Left renal pelvis (tissue), 4 donors: ENCODE measurements at regions not wholly inside any gene's neighbourhood (a gene's known extent, or its start where the extent isn't known, plus 50 kb on each side); places are given as distances from the start of the nearest gene placed in this dataset.
"Not testable (repeated sequence)": the region's sequence is repeated elsewhere in the genome, so short reads cannot be mapped to it uniquely, and the experiment has no call there.

Source experiments
- DNase-seq, 4 donors: peaks; one replicate each; pipeline ENCODE4 v3.0.0-alpha.2; 2013; ENCODE audit warnings: low read depth in 4 of 4, low spot score in 3 of 4

DNA sequence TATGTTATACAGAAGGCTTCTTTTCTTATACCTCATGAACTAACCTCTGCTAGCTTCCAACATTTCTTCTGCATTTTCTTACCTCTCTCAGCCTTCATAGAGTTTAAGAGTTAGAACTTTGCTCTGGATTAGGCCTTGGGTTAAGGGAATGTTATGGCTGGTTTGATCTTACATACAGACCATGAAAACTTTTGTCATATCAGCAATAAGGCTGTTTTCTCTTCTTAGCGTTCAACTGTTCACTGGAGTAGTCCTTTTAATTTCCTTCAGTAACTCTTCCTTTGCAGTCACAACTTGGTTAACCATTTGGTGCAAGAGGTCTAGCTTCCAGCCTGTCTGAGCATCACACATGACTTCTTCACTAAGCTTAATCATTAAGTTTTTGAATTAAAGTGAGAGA, 329.0 kb upstream of the CCNG1 start:
- no peak for DNase-seq

DNA sequence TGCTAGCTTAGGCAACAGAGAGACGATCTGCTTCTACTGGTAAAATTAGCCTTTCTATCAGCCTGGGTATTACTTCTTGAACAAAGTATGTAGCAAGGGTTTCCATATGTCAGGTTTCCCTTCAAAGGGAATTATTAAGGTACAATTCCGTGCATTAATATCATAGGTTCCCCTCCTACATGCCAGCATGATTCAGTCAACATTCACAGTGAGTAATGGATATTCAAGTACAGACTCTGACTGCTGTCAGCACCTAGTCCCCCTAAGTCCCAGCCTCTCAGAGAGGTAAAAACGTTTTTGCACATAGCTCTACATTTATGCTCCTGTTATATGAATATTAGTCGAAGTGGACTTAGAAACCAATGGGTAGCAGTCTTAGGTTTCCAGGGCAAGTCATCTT, 322.4 kb upstream of the CCNG1 start:
- no peak for DNase-seq

GRCh38 chr5:163116618-163117017, 320.8 kb upstream of the CCNG1 start:
- not testable (repeated sequence) for DNase-seq

DNA sequence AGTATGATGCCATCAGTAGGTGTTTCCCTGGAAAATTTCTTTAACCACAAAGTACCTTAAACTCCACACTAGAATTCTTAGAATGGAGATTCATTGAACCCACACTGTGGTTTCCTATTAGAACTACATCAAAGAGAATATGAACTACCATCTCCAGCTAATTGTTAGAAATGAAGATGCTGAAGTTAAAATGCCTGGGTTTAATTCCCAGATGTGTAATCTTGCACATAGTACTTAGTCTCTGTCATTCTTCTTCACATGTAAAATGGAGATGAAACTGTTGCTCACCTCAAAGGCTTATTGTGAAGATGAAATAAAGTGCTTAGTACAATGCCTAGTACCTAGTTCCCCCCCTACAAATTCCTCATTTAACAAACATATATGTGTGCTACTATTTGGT, 303.3 kb upstream of the CCNG1 start:
- no peak for DNase-seq

GRCh38 chr5:163135849-163136248, 301.5 kb upstream of the CCNG1 start:
- no peak for DNase-seq

DNA sequence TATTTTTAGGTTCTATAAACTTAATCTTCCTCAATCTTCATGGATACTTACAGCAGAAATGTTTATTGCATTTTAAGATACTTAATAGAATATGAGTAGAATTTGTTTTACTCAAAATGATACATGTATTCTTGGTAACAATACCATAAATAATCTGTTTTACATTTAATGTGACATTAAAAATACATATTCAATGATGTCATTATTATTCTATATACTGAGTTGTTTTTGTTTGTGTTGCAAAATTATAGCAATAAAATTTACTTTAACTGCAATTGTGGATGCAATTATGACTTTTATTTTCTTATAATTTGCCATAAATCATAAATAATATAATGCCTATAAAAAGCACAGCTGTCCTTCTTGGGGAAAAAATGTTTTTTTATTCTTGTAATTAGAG, 275.9 kb upstream of the CCNG1 start:
- no peak for DNase-seq

DNA sequence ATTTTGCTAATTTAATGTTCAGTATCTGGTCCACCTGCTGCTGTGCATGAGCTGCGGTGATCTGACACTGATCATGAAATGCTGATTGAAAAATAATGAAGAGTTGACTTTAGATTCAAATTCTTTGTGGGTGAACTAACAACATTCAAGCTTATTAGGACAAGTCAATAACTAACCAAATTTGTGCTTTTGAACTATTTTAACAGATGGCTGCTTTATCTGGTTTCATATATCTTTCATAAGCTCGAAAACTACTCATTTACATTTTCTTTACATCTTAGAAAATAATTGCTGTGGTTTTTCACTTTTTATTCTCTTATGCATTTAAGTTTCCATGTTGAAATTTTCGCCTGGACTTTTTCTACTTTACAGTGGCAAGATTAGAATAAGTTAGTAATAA, 274.8 kb upstream of the CCNG1 start:
- no peak for DNase-seq

- DNase-seq, result no peak
These were observed 273.5 kb upstream of the CCNG1 start for GRCh38 chr5:163163858-163164257.

DNA sequence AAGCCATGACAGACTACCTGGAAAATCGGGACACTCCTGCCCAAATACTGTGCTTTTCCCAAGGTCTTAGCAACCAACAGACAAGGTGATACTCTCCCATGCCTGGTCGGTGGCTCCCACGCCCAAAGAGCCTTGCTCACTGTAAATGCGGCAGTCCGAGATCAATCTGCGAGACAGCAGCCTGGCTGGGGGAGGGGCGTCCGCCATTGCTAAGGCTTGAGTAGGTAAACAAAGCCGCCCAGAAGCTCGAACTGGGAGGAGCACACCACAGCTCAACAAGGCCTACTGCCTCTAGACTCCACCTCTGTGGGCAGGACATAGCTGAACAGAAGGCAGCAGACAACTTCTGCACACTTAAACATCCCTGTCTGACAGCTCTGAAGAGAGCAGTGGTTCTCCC, 272.1 kb upstream of the CCNG1 start:
- DNase-seq, result no peak

GRCh38 chr5:163170161-163170560, 267.2 kb upstream of the CCNG1 start:
- DNase-seq, result not testable (repeated sequence)

DNA sequence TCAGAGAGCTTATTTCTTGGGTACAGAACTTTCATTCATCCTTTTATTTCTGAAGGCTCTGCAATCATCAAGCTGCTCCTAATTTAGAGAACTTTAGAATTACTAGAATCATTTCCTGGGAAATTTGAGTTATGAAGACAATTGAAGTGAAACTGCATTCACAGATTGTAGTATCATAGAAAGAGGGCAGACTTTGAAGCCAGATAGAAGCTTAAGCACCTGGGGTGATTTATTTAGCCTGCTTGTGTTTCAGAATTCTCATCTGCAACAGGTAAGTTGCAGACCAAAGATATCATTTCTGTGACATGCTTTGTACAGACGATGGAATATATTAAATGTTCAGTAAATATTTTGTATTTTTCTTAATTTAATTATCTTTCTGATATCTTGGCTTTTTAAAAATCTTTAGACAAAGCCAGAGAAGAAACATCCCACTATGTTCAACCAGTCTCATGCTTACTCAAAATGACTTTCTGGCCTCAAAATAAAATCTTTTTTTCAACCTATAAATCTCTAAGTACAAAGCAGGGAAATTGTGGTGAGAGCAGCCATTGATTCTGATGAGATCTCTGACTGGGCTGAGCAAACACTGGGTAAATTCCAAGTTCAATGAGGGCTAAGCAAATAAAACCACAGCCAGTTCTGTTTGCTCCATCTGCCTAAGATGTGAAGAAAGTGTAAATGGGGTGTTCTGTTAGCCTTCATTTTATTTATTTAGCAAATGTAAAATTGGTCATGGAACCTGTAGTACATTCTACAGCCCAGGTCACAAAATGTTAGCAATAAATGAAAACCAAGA, 264.7 kb upstream of the CCNG1 start:
- DNase-seq, result no peak

- DNase-seq, result no peak
These were observed 259.4 kb upstream of the CCNG1 start for GRCh38 chr5:163177971-163178370.

GRCh38 chr5:163185315-163185714, 252.1 kb upstream of the CCNG1 start:
- no peak for DNase-seq

- DNase-seq, result no peak
These were observed 248.3 kb upstream of the CCNG1 start for GRCh38 chr5:163189023-163189553.

DNA sequence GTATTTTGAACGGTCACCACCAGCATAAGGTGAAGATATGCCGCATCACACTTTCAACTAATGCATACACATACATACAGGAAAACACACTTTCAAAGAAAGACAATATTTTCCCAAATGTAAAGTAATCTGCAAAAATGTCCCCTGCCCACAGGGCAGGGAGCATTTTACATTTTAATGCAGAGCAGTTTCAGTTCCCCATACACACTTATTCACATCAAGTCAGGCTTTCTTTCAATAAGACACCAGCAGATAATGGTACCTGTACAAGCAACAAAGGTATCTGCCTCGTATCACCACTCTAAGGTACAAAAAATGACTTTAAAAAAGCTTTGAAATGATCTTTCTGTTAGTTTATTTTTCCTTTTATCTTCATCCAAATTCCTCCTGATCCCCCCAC, 247.1 kb upstream of the CCNG1 start:
- DNase-seq, result no peak

DNA sequence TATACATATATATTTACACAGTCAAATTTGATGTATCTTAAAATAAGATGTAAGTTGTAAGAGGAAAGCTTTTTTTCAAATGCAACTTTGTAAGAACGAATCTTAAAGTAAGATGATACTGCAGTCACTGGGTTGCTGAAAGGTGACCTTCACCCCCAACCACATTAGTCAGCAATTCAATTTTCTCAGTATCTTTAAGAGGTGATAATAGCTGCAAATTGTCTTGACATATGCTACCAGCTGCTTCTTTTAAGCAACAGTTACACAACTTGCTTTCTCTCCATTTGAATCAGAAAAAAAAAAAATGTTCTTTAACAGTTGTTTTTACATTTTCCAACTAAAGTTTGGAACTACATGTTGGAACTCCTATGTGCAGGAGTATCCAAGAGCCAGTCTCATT, 246.6 kb upstream of the CCNG1 start:
- no peak for DNase-seq

DNA sequence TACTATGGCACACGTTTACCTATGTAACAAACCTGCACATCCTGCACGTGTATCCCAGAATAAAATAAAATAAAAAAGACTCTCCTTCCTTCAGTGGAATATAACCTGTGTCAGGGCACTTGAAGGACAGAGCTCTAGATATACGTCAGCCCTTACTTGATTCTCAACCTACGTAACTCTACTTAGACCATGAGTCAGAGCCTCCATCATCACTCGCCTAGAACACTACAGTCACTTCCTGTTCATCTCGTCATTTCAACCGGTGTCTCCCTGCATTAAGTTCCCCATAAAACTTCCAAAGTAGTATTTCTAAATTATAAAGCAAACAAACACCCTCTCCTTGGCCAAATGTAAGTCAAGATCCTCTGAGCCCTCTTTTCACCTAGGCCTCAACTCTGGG, 243.5 kb upstream of the CCNG1 start:
- DNase-seq, result no peak

- DNase-seq, result no peak
These were observed 231.8 kb upstream of the CCNG1 start for GRCh38 chr5:163205645-163206044.

- DNase-seq, result no peak
These were observed 215.8 kb upstream of the CCNG1 start for GRCh38 chr5:163221581-163221980.

- no peak for DNase-seq
These were observed 214.4 kb upstream of the CCNG1 start for GRCh38 chr5:163222982-163223381.

DNA sequence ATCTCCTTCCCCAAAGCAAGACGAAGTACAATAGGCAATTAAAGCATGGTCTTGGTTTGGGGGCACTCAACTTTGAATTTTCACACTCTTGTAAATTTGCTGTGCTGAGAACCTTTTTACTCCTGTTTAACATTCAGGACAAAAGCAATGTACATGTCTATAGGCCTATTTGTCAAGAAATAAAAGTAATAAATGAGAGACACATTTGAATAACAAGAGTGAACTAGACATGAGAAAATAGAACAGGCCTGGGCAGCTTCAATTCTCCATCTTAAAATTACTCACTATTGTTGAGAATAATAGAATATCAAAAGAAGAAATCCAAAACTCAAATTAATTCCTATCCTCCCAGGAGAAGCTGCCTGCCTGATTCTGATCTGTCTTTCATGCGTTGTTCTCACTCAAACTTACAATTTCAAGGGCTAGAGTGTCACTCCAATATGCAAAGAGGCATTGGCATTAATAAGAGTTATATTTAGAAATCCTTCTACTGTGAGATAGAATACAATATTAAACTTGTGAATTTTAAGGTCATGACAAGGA, 192.9 kb upstream of the CCNG1 start:
- DNase-seq, result no peak

DNA sequence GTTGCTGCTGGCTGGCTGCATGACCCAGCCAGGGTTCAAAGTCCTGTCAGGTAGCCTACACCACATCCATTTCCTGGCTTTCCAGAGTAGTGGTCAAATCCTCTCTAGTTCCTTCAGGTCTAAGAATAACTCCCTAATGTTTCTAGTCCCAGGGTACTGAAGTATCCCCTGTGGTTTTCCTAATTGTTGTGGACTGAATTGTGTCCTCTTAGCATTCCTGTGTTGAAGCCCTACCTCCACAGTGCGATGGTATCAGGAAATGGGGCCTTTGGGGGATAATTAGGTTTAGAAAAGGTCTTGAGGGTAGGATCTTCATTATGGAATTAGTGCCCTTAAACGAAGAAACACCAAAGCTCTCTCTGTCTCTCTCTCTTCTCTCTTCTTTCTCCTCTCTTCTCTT, 191.8 kb upstream of the CCNG1 start:
- no peak for DNase-seq
